Mesenchymal stem cell (in vitro differentiated cells and primary cell): ENCODE measurements at regions not wholly inside any gene's neighbourhood (a gene's known extent, or its start where the extent isn't known, plus 50 kb on each side); places are given as distances from the start of the nearest gene placed in this dataset.
"Not testable (repeated sequence)": the region's sequence is repeated elsewhere in the genome, so short reads cannot be mapped to it uniquely, and the experiment has no call there.

Experiments
- DNase-seq: peaks from one replicate; pipeline ENCODE4 v3.0.0-alpha.2; 2013
- H2AFZ ChIP-seq: one replicate; pipeline ENCODE4 v1.6.1; 2013; ENCODE audit warnings: low read depth, mild to moderate bottlenecking, control low read depth, inconsistent platforms, low read length, moderate library complexity
- H2AK5ac ChIP-seq: 2 replicates; pipeline ENCODE4 v1.6.1; 2013; ENCODE audit warnings: low read length, moderate library complexity, mild to moderate bottlenecking, inconsistent platforms; ENCODE audit not compliant: severe bottlenecking
- H2BK120ac ChIP-seq: one replicate; pipeline ENCODE4 v1.6.1; 2013; ENCODE audit warnings: low read depth, mild to moderate bottlenecking, inconsistent platforms, low read length, moderate library complexity
- H2BK12ac ChIP-seq, 2 experiments: one replicate each; pipeline ENCODE4 v1.6.1; 2013; ENCODE audit warnings: inconsistent platforms in 2 of 2, low read length in 2 of 2, mild to moderate bottlenecking in 2 of 2, moderate library complexity in 2 of 2, control low read depth in 1 of 2
- H2BK15ac ChIP-seq: one replicate; pipeline ENCODE4 v1.6.1; 2013; ENCODE audit warnings: mild to moderate bottlenecking, low read depth, inconsistent platforms; ENCODE audit not compliant: poor library complexity, severe bottlenecking
- H2BK5ac ChIP-seq: 2 replicates; pipeline ENCODE4 v1.6.1; 2013; ENCODE audit warnings: low read depth, mild to moderate bottlenecking, low read length, control low read depth, inconsistent platforms; ENCODE audit not compliant: poor library complexity, severe bottlenecking
- H3K14ac ChIP-seq, 2 experiments: one replicate each; pipeline ENCODE4 v1.6.1; 2013; ENCODE audit warnings: inconsistent platforms in 2 of 2, low read length in 2 of 2, control low read depth in 1 of 2, mild to moderate bottlenecking in 1 of 2, moderate library complexity in 1 of 2
- H3K18ac ChIP-seq, 2 experiments: one replicate each; pipeline ENCODE4 v1.6.1; 2013; ENCODE audit warnings: inconsistent platforms in 2 of 2, low read length in 2 of 2, control low read depth in 1 of 2, low read depth in 1 of 2, mild to moderate bottlenecking in 1 of 2
- H3K23ac ChIP-seq, 2 experiments: one replicate each; pipeline ENCODE4 v1.6.1; 2013; ENCODE audit warnings: inconsistent platforms in 2 of 2, low read length in 2 of 2, mild to moderate bottlenecking in 2 of 2, moderate library complexity in 2 of 2, control low read depth in 1 of 2
- H3K27ac ChIP-seq: 2 replicates; pipeline ENCODE4 v1.5.1; 2013; ENCODE audit warnings: mild to moderate bottlenecking, moderate library complexity, low read length, control low read depth, inconsistent platforms; ENCODE audit not compliant: poor library complexity, severe bottlenecking
- H3K27me3 ChIP-seq, 2 experiments: 2 replicates each; pipeline versions ENCODE4 v1.6.1 to v1.7.0; 2013; ENCODE audit warnings: low read length in 2 of 2, mild to moderate bottlenecking in 2 of 2, moderate library complexity in 2 of 2, control low read depth in 1 of 2, inconsistent platforms in 1 of 2; ENCODE audit not compliant: control insufficient read depth in 1 of 2, insufficient read depth in 1 of 2
- H3K36me3 ChIP-seq, 2 experiments: 2 replicates each; pipeline versions ENCODE4 v1.6.1 to v1.7.0; 2013; ENCODE audit warnings: low read length in 2 of 2, control low read depth in 1 of 2, inconsistent platforms in 1 of 2, low read depth in 1 of 2, mild to moderate bottlenecking in 1 of 2; ENCODE audit not compliant: insufficient read depth in 2 of 2, control insufficient read depth in 1 of 2
- H3K4ac ChIP-seq, 2 experiments: one replicate each; pipeline ENCODE4 v1.6.1; 2013; ENCODE audit warnings: inconsistent platforms in 2 of 2, low read length in 2 of 2, mild to moderate bottlenecking in 2 of 2, moderate library complexity in 2 of 2, control low read depth in 1 of 2, low read depth in 1 of 2
- H3K4me1 ChIP-seq: 2 replicates; pipeline ENCODE4 v1.6.1; 2013; ENCODE audit warnings: low read depth, low read length, control low read depth; ENCODE audit not compliant: control insufficient read depth, insufficient read depth
- H3K4me2 ChIP-seq: 2 replicates; pipeline ENCODE4 v1.6.1; 2013; ENCODE audit warnings: low read length, mild to moderate bottlenecking, inconsistent platforms; ENCODE audit not compliant: poor library complexity, severe bottlenecking
- H3K4me3 ChIP-seq, 2 experiments: 2 replicates each; pipeline versions ENCODE4 v1.5.1 to v1.7.0; 2013; ENCODE audit warnings: low read length in 2 of 2, mild to moderate bottlenecking in 2 of 2, control low read depth in 1 of 2, low read depth in 1 of 2; ENCODE audit not compliant: insufficient read depth in 1 of 2
- H3K79me1 ChIP-seq: replicated peaks from 2 replicates; pipeline ENCODE4 v1.6.1; 2013; ENCODE audit warnings: mild to moderate bottlenecking, control low read depth, low read length, inconsistent platforms; ENCODE audit not compliant: poor library complexity, severe bottlenecking
- H3K9ac ChIP-seq: 2 replicates; pipeline ENCODE4 v1.7.0; 2013; ENCODE audit warnings: mild to moderate bottlenecking, low read length, moderate library complexity
- H3K9me3 ChIP-seq: 2 replicates; pipeline ENCODE4 v1.7.0; 2013; ENCODE audit warnings: mild to moderate bottlenecking, low read length; ENCODE audit not compliant: control insufficient read depth
- H4K8ac ChIP-seq: one replicate; pipeline ENCODE4 v1.6.1; 2013; ENCODE audit warnings: inconsistent platforms, mild to moderate bottlenecking, low read length, moderate library complexity
- H4K91ac ChIP-seq: one replicate; pipeline ENCODE4 v1.6.1; 2013; ENCODE audit warnings: mild to moderate bottlenecking, low read length, inconsistent platforms
- WGBS: methylation state at CpG from one replicate; pipeline ENCODE4 v1.1.7; 2013; ENCODE audit warnings: mixed read lengths; 5-methylcytosine and 5-hydroxymethylcytosine counted together

GRCh38 chr1:146522345-146522744 is 293.5 kb upstream of the NOTCH2NLA start:
- not testable (repeated sequence) for H3K4me2 ChIP-seq, H4K8ac ChIP-seq, H3K9me3 ChIP-seq, H3K27ac ChIP-seq, H3K27me3 ChIP-seq, H3K4me3 ChIP-seq, H4K91ac ChIP-seq, H3K18ac ChIP-seq, H2AK5ac ChIP-seq, H3K79me1 ChIP-seq, H3K23ac ChIP-seq, H3K4me1 ChIP-seq, H2BK120ac ChIP-seq, H2BK15ac ChIP-seq, H3K9ac ChIP-seq, H2BK12ac ChIP-seq, H3K4ac ChIP-seq, H3K36me3 ChIP-seq, H2BK5ac ChIP-seq, H3K14ac ChIP-seq, H2AFZ ChIP-seq, DNase-seq
- no CpG with 5 or more reads among the region's 6 CpGs for WGBS

- H3K27me3 ChIP-seq, H2BK120ac ChIP-seq, H3K18ac ChIP-seq, H3K4me2 ChIP-seq, H3K4me1 ChIP-seq, H4K8ac ChIP-seq, H2BK15ac ChIP-seq, H2AFZ ChIP-seq, DNase-seq, H3K9ac ChIP-seq, H3K4ac ChIP-seq, H3K27ac ChIP-seq, H2BK5ac ChIP-seq, H3K79me1 ChIP-seq, H3K9me3 ChIP-seq, H2BK12ac ChIP-seq, H2AK5ac ChIP-seq, H4K91ac ChIP-seq, H3K4me3 ChIP-seq, H3K23ac ChIP-seq, H3K36me3 ChIP-seq, H3K14ac ChIP-seq: not testable (repeated sequence)
- WGBS, result no CpG with 5 or more reads among the region's 2 CpGs
These were observed 293.0 kb upstream of the NOTCH2NLA start for GRCh38 chr1:146521804-146522203.

GRCh38 chr1:146513754-146514153 is 284.9 kb upstream of the NOTCH2NLA start:
- H2BK15ac ChIP-seq, H2BK12ac ChIP-seq, H3K9ac ChIP-seq, H3K14ac ChIP-seq, H2BK120ac ChIP-seq, H4K91ac ChIP-seq, H3K9me3 ChIP-seq, H3K27me3 ChIP-seq, H2AK5ac ChIP-seq, H4K8ac ChIP-seq, H3K4ac ChIP-seq, H3K18ac ChIP-seq, H2AFZ ChIP-seq, H3K4me1 ChIP-seq, H3K79me1 ChIP-seq, H3K4me3 ChIP-seq, DNase-seq, H3K27ac ChIP-seq, H3K36me3 ChIP-seq, H2BK5ac ChIP-seq, H3K23ac ChIP-seq, H3K4me2 ChIP-seq: not testable (repeated sequence)
- no CpG with 5 or more reads among the region's 4 CpGs for WGBS

GRCh38 chr1:146511047-146511777 is 282.4 kb upstream of the NOTCH2NLA start:
- no CpG with 5 or more reads among the region's 7 CpGs for WGBS
- not testable (repeated sequence) for H4K91ac ChIP-seq, H3K4me3 ChIP-seq, H3K79me1 ChIP-seq, DNase-seq, H3K27me3 ChIP-seq, H2BK15ac ChIP-seq, H3K23ac ChIP-seq, H3K4me2 ChIP-seq, H3K18ac ChIP-seq, H2BK5ac ChIP-seq, H3K9ac ChIP-seq, H2AFZ ChIP-seq, H2AK5ac ChIP-seq, H3K36me3 ChIP-seq, H3K14ac ChIP-seq, H2BK120ac ChIP-seq, H3K4me1 ChIP-seq, H3K4ac ChIP-seq, H2BK12ac ChIP-seq, H3K27ac ChIP-seq, H3K9me3 ChIP-seq, H4K8ac ChIP-seq
